Spleen (tissue), 7 donors: ENCODE measurements at regions not wholly inside any gene's neighbourhood (a gene's known extent, or its start where the extent isn't known, plus 50 kb on each side); places are given as distances from the start of the nearest gene placed in this dataset.

Source experiments
- POLR2A ChIP-seq, 3 donors: fragments of 450-650 bp; IDR thresholded peaks; one replicate each; pipeline ENCODE4 v1.5.1; 2017; ENCODE audit warnings: antibody characterized with exemption in 3 of 3, mild to moderate bottlenecking in 1 of 3
- POLR2AphosphoS5 ChIP-seq, 3 donors: sonication (generic); formaldehyde crosslinking; IDR thresholded peaks; one replicate each; pipeline ENCODE4 v1.5.1; 2017; ENCODE audit warnings: antibody characterized with exemption in 3 of 3
- TF ChIP-seq, protein P1 (sequence below), 11 experiments: fragments of 200-600 bp in 7 of 11; fragments of 450-650 bp in 4 of 11; sonication (generic) in 4 of 11; IDR thresholded peaks in 8 of 11; conservative IDR thresholded peaks in 3 of 11; 1 replicate in 7 of 11; 2 replicates in 4 of 11; pipeline versions ENCODE4 v1.4.0 to v1.8.0; 2016 to 2021; ENCODE audit warnings: antibody characterized with exemption in 11 of 11, inconsistent platforms in 4 of 11, mild to moderate bottlenecking in 1 of 11
- donor health status: DM: no; HTN: no; CAD: no; lungs with moderate emphysema.
- donor health status: DM: no; HTN: no; CAD: no.
- donor health status: DM: no; HTN: no; CAD: no.

DNA sequence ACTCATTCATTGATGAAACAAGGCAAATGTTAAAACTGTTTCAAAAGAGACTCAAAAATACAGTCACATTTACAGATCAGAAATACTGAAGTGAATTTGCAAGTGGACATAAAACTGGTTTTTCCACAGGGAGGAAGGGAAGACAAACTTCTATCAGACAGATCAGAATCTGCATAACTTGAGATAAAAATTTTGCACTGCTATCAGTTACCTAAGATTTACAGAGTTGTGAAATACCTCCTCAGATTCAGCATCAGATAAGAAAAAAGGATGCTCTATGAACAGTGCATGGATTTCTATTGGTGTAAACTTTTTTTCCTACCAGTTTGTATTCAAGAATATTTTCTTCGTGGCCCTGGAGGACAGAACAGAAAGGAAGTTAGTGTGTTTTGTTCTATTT is 575.4 kb downstream of the RWDD3 start:
- TF ChIP-seq POLR2AphosphoS5 (IDR thresholded peaks at IDR 0.05) (no peak), POLR2A (IDR thresholded peaks at IDR 0.05) (no peak)
- TF ChIP-seq, protein P1, sequence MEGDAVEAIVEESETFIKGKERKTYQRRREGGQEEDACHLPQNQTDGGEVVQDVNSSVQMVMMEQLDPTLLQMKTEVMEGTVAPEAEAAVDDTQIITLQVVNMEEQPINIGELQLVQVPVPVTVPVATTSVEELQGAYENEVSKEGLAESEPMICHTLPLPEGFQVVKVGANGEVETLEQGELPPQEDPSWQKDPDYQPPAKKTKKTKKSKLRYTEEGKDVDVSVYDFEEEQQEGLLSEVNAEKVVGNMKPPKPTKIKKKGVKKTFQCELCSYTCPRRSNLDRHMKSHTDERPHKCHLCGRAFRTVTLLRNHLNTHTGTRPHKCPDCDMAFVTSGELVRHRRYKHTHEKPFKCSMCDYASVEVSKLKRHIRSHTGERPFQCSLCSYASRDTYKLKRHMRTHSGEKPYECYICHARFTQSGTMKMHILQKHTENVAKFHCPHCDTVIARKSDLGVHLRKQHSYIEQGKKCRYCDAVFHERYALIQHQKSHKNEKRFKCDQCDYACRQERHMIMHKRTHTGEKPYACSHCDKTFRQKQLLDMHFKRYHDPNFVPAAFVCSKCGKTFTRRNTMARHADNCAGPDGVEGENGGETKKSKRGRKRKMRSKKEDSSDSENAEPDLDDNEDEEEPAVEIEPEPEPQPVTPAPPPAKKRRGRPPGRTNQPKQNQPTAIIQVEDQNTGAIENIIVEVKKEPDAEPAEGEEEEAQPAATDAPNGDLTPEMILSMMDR (IDR thresholded peaks at IDR 0.05 in 8 of 11, conservative IDR thresholded peaks at IDR 0.05 in 3 of 11): no peak
